Suprapubic skin (tissue), 3 donors: ENCODE measurements at regions not wholly inside any gene's neighbourhood (a gene's known extent, or its start where the extent isn't known, plus 50 kb on each side); places are given as distances from the start of the nearest gene placed in this dataset.

Experiments
- CTCF ChIP-seq, 2 donors: fragments of 200-600 bp in 1 of 2; fragments of 450-650 bp in 1 of 2; sonication (generic) in 1 of 2; IDR thresholded peaks; one replicate each; pipeline ENCODE4 v1.5.1; 2016 to 2019; ENCODE audit warnings: antibody characterized with exemption in 2 of 2, mild to moderate bottlenecking in 1 of 2, moderate library complexity in 1 of 2
- POLR2AphosphoS5 ChIP-seq, 3 donors: sonication (generic); formaldehyde crosslinking; IDR thresholded peaks; one replicate each; pipeline ENCODE4 v1.6.1; 2017; ENCODE audit warnings: antibody characterized with exemption in 3 of 3

GRCh38 chr1:80044662-80045061 lies 1038.1 kb upstream of the ADGRL4 start:
- no peak for TF ChIP-seq POLR2AphosphoS5 (IDR thresholded peaks at IDR 0.05)
- TF ChIP-seq CTCF (IDR thresholded peaks at IDR 0.05) = no peak
